ENCODE measurements at regions not wholly inside any gene's neighbourhood (a gene's known extent, or its start where the extent isn't known, plus 50 kb on each side); places are given as distances from the start of the nearest gene placed in this dataset.

DNA sequence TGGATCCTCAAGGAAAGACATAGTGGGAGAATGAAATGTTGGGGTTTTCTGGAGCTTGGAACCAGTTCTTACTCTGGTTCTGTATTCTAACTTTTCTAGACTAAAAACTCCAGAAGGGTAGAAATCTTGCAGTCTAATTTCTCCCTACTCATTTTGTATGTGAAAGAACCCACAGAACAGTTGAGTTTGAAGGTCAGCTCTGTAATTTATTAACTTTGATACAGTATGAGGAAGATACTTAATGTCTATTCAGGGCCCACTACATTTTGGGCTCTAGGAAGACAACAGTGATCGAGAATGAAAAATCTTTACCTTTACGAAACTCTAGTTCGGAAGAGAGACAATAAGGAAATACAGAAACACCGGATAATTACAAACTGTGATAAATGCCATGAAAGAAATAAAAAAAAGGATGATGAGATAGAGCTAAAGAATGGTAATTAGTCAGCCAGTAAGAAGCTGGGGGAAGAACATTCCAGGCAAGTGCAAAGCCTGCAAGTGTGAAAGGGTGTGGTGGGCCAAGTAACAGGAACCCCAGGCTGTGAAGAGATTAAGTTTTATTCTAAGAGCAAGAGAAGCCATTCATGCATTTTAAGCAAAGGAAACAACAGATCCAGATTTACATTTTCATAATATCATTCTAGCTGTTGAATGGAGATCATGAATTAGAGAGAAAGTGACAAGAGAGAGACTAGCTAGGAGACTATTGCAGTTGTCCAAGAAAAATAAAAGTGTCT lies 159.9 kb upstream of the HMCN1 start:
- no peak for DNase-seq

DNA sequence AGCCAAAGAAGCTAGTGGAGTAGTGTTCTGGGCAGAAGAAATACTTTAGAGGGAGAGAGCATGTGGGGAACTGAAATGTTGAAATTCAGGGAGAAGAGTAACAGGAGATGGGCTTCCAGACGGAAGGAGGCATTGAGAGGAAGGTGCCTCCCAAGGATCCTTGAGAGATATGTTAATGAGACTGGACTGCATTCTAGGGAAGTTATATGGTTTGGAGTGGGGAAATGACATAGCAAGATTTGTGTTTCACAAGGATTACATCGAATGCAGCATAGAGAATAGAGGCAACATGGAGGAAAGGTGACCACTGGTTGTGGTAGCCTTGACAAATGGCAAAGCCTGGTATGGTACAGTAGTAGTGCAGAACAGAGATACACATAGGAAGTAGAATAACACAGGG lies 160.5 kb upstream of the HMCN1 start:
- no peak for DNase-seq

DNA sequence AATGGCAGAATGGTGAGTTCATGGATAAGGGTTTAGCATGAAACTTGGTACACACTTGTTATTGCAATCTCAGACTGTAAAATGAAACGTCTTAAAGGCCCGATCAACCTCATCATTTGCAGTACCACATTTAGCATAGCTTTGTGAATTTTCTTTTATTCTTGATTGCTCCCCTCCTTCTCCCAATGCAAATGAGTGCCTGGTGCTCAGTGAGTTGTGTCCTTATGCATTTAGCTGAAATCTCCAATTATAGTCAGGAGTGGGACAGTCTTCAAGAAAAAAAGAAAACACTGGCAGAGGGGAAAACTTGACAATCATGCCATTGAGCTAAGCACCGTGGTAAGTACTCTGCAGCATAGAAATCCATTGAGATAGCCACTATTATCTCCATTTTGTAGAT lies 161.0 kb upstream of the HMCN1 start:
- no peak for DNase-seq

DNA sequence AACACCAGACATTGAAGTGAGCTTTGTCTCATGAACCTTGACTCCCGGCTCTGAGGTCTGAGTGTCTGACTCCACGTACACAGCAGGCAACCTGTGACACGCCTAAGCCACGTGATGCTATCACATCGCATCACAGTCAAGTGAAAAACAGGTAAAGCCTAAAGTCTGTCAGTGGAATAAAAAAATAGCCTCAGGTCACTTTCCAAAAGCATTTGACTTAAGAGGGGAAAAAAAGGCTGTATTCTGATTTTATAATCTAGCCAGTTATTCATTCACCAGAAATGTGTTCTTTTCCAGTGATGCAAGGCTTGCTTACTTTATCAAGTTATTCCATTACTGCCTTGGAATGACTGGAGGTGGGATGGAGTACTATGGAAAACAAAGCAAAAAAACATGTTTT lies 163.2 kb upstream of the HMCN1 start:
- no peak for DNase-seq

DNA sequence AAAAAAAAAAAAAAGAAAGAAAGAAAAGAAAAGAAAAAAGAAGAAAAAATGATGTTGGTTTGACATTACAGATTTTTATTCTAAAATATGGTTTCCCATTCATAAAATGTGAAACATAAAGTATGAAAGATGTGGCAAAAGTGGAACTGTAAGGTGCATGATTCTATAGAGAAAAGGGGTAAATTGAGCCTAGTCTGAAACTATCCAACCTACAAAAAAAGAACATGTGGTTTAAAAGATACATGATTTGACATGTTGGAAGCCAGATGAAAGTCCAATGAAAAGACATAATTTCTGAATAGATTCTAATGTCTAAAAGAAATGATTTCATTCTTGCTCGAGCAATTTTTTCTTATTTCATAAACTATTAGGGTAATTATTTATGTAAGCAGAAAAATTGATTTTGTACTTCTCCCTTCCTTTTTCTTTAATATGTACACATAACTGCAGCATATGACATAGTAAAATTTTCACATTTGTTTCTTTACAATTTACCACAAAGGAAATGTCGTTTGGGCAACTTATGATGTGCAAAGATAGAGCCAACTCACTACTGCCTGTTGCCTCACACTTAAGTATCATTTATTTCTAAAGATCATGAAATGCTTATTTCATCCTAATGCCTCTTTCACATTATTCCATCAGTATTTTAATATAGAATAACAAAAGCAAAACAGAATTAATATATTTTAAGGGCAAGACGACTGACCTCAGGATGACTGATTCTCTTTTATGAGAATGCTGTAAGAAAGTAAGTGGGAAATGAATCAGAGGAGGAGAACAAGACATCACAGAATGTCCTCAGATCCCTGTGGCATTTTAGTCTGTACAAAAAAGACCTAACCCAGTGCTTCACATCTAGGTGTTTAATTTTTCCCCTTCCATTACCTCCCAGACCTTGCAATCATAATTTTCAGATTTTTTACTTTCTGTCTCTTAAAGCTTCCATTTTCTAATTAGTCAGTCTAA lies 165.8 kb upstream of the HMCN1 start:
- DNase-seq: no peak

DNA sequence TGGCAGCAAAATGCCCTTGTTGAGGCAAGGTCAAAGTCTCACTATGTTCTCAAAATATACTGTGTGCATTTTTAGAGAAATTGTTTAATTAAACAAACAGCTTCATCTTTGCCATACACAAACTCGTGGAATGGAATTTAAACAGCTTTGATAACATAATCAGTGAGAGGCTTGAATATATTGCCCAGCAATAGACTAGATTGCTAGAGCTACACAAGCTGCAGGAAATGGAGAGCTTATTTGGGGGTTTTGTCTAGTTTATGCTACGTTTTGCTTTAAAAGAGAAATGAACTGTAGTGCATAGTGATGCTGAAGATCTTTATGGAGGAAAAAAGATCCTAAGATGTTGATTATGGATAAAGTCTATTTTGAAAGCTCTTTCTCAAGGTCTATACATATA lies 166.8 kb upstream of the HMCN1 start:
- no peak for DNase-seq

DNA sequence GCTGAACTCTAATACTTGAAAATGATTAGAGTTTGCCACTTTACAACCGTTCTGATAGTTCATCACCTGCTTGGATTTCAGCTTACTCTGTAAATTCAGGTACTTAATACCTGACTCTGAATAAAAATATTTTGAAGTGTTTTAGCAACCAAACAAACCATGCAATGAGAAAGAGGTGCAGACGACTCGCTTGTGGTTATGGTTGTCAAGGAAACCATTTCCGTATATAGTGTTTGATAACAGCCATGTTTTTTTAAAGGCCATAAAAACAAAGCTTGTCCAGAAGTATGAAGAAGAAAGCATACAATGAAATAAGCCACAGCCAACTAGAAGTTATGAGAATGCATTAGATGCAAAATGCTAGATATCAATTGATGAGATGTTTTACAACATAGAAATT lies 167.2 kb upstream of the HMCN1 start:
- DNase-seq: no peak

DNA sequence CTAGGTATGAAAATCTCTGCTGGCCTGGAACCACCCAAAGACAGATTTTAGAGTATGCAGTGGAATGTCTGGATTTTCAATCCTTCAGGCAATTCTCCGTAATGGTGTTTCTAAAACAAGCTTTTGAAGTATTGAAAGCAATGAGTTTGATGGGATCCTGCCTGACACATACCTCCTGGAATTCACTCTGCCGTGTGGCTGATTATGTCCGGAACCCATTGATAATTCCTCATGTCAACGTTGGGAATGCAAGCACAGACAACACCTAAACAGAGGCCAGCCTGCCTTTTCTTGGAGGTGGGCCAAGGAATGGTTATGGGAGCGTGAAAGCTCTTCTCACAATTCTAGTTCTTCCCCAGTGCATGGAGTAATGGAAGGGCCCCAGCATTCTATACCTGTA lies 168.9 kb upstream of the HMCN1 start:
- DNase-seq: no peak

DNA sequence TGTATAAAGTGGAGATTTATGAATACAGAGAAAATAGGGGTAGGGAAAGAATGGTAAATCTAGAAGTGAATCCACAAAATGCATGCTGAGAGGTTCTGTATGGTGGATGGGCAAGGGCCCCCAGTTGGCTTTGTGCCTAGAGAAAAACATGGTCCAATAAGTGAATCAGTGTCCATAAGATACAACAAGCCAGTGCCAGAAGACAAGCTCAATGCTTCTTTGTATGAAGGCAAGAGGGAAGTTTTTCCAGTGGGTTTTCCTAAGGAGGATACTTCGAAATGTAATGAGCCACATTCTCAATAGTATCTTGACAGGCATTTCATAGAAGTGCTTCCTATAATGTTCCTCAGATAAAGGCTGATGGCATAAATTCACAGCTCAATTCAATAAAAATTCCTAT lies 169.4 kb upstream of the HMCN1 start:
- no peak for DNase-seq

DNA sequence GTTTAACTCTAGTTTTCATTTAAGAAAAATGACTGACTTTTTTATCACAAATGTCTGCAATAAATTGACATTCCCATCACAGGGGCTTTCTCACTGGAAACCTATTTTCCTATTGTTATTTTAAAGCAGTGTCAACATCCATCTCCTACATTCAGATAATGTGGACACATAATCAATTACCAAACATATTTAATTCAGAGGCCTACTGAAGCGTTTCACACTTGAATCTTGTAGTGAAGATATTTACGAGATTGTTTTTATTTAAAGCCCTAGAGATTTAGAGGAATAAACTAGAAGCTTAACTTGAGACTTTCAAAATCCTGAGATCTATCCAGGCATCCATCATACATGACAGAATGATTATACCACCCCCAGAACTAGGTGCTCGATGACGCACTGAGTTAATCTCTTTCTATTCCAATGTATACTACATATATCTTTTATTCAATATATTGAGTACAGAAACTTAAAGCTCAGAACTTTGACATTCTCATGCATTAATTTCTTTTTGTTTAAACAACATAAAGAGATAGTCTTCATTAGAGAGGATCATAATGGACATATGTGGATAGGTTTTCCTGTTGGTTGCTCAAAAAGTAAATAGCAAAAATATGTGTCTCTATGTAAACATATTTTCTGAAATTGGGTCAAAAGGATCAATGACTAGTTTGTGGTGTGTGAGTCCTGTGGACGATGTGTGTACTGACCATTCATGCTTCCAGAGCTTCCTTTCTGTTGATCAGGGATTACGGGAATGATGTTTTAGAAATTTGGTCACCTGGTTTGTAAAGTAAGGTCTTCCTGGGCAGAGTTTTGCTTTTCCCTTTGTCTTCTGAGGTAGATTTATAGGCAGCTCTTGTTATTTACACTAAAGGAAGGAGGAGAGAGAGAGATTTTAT lies 171.5 kb upstream of the HMCN1 start:
- no peak for DNase-seq

DNA sequence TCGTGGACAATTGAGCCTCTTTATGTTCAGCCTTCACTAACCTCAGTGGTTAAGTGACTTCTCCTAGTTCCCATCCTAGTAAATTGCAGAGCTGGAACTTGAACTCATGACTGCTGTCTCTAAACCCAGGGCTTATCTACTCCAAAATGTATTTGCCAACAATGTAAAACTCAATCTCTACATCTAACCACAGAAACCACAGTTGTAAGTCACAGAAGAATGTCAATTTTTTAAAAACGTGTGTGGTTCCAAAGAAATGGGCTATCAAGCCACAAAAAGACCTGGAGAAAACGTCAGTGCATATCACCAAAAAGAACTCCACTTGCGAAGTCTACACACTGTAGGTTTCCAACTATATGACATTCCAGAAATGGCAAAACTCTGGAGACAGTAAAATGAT lies 172.6 kb upstream of the HMCN1 start:
- DNase-seq: no peak

DNA sequence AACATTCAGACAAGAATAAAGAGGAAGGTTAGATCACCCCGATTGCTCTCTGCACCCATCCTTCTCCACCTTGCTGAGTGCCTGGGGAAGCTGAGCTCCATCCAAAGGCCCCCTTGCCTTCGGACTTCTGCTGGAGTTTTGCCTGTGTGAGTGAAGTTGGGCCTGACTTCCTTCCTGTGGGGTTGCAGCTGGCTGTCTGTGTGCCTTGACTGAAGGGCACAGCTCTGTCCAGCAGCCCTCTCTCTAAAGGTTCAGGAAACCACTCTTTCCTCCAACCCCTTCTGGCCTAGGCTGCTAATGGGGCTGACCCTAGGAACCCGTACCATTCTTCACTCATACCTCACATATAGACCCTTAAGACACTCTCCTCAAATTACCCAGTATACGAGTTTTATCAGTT lies 173.4 kb upstream of the HMCN1 start:
- no peak for DNase-seq

DNA sequence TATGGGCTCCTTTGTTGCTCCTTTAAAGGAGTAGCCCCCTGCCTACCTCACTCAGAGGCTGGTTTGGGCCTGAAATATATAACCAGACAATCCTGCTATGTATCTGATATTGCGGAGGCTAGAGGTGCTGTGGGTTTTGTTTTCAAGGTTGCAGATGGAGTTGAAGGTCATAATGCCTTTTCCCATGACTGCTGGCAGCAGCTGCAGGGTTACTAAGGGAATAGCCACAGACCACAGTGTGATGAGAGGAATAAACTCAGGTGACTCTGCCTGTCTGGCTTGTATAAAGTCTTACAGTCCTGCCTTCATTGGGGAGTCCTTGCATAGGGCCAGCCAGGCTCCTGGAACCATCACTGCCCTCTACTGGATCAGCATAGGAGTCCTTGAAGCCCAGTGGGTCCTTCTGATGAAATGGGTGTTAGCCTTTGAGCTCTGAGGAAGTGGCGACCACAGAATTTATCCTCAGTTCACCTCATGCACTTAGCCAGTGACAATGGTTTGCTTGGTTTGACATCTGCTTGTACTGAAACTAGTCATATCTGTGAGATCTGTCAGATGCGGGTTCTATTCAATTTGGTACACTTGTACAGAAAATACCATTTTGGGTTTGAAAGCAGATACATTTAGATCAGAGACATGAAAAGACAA lies 174.4 kb upstream of the HMCN1 start:
- DNase-seq: no peak

DNA sequence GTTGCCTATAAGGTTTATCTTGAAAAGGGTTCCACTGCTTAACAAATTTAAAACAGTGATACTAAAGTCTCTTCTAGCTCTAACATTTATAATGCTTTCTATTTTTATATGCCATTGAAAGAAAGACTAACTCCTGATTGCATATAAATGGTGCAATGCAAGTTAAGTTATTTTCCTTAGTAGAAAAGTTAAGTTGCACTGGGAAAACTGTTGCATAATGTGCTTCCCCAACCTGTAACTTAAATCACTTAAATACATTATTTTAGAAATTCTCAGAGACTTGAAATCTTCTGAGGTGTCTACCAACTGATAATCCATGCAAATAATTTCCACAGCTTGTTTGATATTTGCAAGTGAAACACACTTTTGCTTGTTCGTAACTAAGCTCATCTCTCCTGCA lies 175.0 kb upstream of the HMCN1 start:
- no peak for DNase-seq

DNA sequence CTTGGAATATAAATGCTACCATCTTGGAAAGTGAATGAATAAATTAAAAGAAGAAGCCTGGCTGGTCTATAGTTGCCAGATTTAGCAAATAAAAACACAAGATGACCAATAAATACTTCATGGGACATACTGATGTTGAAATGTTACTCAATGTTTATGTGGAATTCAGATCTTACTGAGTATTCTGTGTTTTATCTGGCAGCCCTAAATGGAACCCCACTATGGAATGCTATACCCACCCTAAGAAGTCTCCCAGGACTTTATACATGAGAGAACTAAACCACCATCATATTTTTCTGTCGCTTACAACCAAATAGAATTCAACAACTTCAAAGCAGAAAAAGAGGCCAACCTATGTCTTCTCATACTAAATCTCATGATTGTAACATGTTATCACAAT lies 177.6 kb upstream of the HMCN1 start:
- DNase-seq: no peak

DNA sequence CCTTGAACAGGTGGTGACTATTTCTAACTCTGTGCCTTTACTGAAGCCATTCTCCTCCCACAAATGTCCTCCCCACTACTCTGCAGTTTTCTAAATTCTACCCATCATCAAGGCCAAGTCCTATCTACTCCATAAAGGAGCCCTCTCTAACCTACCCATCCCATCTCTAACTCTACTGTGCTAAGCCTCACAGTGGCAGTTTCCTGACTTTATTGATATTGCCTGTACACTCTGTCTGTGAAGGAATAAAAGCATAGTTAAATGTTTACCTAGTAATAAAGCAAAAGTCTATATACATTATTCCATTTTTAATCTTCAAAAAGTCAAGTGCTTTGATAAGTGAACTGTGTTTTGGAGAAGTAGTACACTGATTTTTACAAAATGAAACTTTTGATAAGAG lies 178.4 kb upstream of the HMCN1 start:
- DNase-seq: no peak

DNA sequence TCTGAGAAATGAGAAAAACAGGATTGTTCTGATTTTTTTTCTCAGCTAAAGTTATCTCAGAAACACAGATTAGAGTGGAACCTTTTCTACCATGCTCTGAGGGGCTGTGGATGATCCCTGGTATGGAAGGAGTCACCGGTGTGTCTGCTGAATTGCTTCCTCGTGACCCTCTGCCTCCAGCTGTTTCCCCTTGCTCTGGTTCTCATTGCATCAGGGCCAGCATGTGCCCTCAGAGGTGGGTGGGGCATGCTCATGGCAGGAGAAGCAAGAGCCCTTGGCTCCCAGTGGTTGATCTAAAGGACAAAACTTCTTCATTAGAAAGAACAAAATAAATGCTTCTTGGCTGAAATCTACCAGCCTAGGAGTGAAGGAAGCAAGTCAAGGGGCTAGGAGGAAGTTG lies 183.2 kb upstream of the HMCN1 start:
- no peak for DNase-seq

DNA sequence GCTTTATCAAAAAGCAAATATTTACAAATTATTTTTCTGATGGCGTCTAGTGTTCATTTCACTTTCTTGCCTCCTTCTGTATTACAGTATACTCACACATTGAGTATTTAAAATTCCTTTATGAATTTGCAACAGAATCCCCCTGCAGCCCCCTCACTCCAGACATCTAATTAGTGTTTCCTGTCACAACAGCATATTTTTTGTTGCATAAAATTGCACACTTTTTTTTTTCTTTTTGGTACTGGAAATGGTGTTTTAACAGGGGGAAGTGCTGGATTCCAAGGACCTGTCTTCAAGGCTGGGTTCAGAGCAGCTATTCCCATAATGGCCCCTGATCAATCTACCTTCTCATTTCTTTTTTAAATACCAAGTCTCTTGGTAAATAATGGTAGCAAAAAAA lies 184.3 kb upstream of the HMCN1 start:
- no peak for DNase-seq

DNA sequence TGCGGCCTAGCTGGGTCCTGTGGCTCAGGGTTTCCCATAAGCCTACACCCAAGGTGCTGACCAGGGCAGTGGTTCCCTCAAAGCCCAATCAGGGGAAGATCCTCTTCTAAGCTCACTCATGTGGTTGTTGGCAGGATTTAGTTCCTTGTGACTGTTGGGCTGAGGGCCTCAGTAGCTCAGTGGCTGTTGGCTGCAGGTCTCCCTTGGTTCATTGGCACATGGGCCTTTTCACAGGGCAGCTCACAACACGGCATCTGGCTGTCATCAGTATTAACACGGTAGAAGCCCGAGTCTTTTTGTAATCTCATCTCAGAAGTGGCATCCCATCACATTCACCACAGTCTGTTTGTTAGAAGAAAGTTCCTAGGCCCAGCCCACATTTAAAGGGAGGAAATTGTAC lies 188.2 kb upstream of the HMCN1 start:
- no peak for DNase-seq

DNA sequence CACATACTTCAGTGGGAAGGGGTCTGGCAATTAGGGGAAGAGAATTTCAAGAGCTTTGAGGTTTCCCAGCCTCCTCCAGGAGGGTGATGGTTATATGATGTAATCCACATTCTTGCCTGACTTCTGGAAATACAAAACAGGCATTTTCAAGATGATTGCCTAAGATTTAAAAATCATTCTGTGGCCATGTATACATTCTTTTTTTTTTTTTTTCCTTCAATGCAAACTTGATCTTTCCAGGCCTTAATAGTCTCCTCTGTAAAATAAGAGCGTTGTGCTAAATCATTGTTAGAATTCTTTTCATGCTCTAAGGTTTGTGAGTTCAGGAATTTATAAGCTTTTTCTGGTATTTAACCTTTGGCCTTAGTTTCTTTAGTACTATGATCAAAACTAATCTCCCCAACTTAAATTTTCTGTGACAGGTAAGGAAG lies 192.3 kb upstream of the HMCN1 start:
- no peak for DNase-seq

DNA sequence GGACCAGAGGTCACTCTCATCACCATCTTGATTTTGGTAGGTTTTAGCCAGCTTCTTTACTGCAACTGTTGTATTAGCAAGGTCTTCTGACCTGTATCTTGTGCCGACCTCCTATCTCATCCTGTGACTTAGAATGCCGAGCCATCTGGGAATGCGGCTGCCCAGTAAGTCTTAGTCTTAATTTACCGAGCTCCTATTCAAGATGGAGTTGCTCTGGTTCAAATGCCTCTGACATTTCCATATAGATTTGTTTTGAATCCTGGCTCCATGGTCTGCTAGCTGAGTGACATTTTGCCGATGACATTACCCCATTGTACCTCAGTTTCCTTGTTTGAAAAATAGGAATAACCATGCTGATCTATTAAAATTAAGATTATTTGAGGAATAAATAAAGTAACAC lies 193.9 kb upstream of the HMCN1 start:
- no peak for DNase-seq

DNA sequence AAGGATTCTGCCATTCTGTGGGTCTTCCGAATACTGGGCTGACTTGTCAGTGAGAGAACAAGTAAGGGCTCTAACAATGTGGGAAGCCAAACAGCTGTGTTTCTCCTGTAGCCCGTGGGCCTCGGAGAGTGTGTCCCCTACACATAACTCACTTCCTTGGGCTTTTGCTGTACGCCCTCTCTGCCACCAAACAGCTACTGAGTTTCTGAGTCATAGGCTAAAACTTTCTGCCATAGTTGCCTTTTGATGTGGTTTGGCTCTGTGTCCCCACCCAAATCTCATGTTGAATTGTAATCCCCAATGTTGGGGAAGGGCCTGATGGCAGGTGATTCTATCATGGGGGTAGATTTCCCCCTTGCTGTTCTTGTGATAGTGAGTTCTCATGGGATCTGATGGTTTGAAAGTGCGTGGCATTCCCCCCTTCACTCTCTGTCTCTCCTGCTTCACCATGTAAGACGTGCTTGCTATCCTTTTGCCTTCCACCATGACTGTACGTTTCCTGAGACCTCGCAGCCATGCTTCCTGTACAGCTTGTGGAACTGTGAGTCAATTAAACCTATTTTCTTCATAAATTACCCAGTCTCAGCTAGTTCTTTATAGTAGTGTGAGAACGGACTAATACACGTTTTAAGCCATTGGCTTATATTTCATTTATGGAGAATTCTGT lies 194.8 kb upstream of the HMCN1 start:
- DNase-seq: no peak

Measured in activated CD4-positive, alpha-beta T cell treated with anti-CD3 and anti-CD28 coated beads for 1 hour (primary cell).